ENCODE measurements at regions not wholly inside any gene's neighbourhood (a gene's known extent, or its start where the extent isn't known, plus 50 kb on each side); places are given as distances from the start of the nearest gene placed in this dataset.

DNA sequence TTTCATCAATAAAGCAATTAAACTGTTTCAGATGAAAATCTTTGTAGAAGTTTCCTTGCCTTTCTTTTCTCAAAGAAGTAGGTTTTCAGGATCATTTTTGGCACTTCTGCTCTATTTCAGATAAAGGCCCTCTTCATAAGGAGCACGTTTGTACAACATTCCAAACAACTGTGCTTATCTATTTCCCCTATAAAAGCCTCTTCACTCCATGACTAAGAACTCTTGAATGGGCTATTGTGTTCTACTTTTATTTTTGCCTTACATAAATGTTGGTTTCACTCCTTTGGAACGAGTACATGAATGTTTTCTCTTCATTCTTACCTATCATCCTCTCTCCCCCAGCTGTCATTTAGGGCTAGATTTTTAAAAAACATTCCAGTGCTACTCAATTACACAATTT is 288.0 kb upstream of the PPP1R2C start:
- TF ChIP-seq, protein P1, sequence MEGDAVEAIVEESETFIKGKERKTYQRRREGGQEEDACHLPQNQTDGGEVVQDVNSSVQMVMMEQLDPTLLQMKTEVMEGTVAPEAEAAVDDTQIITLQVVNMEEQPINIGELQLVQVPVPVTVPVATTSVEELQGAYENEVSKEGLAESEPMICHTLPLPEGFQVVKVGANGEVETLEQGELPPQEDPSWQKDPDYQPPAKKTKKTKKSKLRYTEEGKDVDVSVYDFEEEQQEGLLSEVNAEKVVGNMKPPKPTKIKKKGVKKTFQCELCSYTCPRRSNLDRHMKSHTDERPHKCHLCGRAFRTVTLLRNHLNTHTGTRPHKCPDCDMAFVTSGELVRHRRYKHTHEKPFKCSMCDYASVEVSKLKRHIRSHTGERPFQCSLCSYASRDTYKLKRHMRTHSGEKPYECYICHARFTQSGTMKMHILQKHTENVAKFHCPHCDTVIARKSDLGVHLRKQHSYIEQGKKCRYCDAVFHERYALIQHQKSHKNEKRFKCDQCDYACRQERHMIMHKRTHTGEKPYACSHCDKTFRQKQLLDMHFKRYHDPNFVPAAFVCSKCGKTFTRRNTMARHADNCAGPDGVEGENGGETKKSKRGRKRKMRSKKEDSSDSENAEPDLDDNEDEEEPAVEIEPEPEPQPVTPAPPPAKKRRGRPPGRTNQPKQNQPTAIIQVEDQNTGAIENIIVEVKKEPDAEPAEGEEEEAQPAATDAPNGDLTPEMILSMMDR (IDR thresholded peaks at IDR 0.05; ENCODE audit: borderline replicate concordance, insufficient read depth, low read depth, low read length), result no peak
- H3K4me3 ChIP-seq (ENCODE audit: low read depth, low read length), result no peak overlapping the region

DNA sequence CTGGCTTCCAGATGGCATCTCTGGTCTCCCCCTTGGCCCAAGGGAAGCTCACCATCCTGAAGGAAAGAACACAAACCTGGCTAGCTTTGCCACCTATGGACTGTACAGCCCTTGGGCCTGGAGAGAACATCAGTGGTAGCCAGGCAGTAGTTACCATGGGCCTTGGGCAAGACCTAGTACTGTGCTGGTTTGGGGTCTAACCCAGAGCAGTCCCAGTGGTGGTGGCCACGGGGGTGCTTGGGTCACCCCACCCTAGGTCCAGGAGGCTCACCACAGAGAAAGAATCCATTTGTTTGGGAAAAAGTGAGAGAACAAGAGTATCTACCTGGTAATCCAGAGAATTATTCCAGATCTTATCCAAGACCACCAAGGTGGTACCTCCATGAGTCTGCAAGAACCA is 290.7 kb upstream of the PPP1R2C start:
- H3K4me3 ChIP-seq (ENCODE audit: low read depth, low read length), result no peak overlapping the region
- TF ChIP-seq, protein P1 (IDR thresholded peaks at IDR 0.05; ENCODE audit: borderline replicate concordance, insufficient read depth, low read depth, low read length), result no peak

DNA sequence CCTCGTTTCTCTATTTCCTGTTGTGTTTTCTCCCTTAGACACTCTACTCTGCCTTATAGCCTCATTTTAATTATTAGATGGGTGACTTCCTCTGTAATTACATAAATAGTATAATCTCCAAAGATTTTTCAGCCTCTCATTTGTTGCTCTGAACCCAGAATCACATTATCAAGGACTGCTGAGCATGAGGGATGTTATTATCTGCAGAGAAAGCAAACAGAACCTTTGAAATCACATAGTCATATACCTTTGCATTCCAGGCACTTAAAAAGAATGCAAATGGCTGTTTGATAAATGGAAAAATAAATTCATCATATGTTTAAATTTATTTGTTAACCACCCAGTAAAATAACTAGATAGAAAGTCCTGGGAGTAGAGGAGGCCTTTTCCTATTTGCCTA is 305.1 kb upstream of the PPP1R2C start:
- TF ChIP-seq, protein P1 (IDR thresholded peaks at IDR 0.05; ENCODE audit: borderline replicate concordance, insufficient read depth, low read depth, low read length), result no peak
- no peak overlapping the region for H3K4me3 ChIP-seq (ENCODE audit: low read depth, low read length)

DNA sequence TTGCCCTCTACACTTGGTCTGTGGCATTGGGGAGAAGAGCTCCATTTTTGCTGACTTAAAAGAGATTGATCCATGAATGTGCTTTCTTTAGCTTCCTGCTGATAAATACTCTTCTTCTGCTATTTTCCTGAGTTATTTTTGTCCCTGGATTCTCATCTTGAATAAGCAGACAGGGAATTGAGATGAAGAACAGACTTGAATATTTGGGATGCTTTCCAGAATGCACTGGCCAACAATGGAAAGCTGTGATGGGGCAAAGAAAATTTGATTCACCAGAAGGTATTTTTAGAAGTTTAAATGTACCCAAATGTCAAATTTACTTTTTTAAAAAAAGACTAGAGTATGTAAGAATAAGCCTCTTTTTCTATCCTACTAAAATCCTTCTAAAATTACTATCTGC is 309.9 kb upstream of the PPP1R2C start:
- no peak overlapping the region for H3K4me3 ChIP-seq (ENCODE audit: low read depth, low read length)
- TF ChIP-seq, protein P1 (IDR thresholded peaks at IDR 0.05; ENCODE audit: borderline replicate concordance, insufficient read depth, low read depth, low read length), result no peak

DNA sequence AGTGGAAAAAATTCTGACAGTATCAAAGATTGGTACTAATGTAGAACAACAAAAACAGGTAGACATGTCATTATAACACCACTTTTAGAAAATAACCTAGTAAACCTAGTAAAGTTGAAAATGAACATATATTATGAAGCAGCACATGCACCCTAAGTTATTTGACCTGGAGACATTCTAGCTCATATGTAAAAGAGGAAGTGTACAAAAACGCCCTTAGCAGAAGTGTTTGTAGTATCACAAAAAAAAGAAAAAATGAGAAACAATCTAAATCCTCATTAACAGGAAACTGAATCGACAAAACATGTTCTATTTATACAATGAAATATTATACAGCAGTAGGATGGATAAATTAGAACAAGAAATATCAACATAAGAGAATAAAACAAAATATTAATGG is 318.9 kb upstream of the PPP1R2C start:
- TF ChIP-seq, protein P1 (IDR thresholded peaks at IDR 0.05; ENCODE audit: borderline replicate concordance, insufficient read depth, low read depth, low read length), result no peak

DNA sequence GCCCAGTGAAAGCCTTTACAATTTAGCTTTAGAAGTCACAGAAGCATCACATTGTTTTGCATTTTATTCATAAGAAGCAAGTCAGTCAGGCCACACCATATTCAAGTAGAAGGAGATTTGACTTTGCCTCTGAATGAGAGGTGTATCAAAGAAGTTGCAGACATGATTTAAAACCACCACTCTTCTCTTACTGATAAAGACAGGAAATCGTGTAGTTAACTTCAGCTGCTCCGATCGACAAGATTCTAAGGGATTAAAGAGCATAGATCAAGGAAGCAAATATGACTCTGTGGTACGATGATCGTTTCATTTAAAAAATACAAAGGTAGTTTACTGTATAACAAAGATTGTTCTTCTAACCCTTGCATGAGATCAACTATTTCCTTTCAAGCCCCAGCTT is 328.0 kb upstream of the PPP1R2C start:
- TF ChIP-seq, protein P1 (IDR thresholded peaks at IDR 0.05; ENCODE audit: borderline replicate concordance, insufficient read depth, low read depth, low read length), result no peak
- H3K4me3 ChIP-seq (ENCODE audit: low read depth, low read length), result no peak overlapping the region

More for the DNA sequence above, 318.9 kb upstream of the PPP1R2C start:
- H3K4me3 ChIP-seq (ENCODE audit: low read depth, low read length), result no peak overlapping the region

DNA sequence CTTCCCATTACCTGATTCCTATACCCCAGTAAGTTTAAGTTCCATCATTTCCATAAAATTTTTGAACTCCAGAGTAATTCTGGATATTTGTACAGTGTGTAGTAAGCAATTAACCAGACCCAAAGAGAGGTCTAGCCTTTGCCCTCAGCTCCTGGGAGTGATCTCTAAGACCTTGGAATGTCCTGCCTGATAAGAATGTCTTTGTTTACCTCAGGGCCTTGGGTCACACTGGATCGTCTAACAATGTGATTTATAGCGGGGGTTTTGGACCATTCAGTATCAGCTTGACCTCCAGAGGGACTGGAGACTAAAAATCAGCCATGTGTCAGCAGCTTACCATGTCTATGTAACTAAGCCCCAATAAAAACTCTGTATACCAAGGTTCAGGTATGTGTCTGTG is 330.9 kb upstream of the PPP1R2C start:
- H3K4me3 ChIP-seq (ENCODE audit: low read depth, low read length), result no peak overlapping the region
- TF ChIP-seq, protein P1 (IDR thresholded peaks at IDR 0.05; ENCODE audit: borderline replicate concordance, insufficient read depth, low read depth, low read length), result no peak
